Spleen (tissue), 7 donors: ENCODE measurements at regions not wholly inside any gene's neighbourhood (a gene's known extent, or its start where the extent isn't known, plus 50 kb on each side); places are given as distances from the start of the nearest gene placed in this dataset.

ENCODE experiments used
- POLR2A ChIP-seq, 3 donors: fragments of 450-650 bp; IDR thresholded peaks; one replicate each; pipeline ENCODE4 v1.5.1; 2017; ENCODE audit warnings: antibody characterized with exemption in 3 of 3, mild to moderate bottlenecking in 1 of 3
- POLR2AphosphoS5 ChIP-seq, 3 donors: sonication (generic); formaldehyde crosslinking; IDR thresholded peaks; one replicate each; pipeline ENCODE4 v1.5.1; 2017; ENCODE audit warnings: antibody characterized with exemption in 3 of 3
- TF ChIP-seq, protein P1 (sequence below), 11 experiments: fragments of 200-600 bp in 7 of 11; fragments of 450-650 bp in 4 of 11; sonication (generic) in 4 of 11; IDR thresholded peaks in 8 of 11; conservative IDR thresholded peaks in 3 of 11; 1 replicate in 7 of 11; 2 replicates in 4 of 11; pipeline versions ENCODE4 v1.4.0 to v1.8.0; 2016 to 2021; ENCODE audit warnings: antibody characterized with exemption in 11 of 11, inconsistent platforms in 4 of 11, mild to moderate bottlenecking in 1 of 11
- donor health status: DM: no; HTN: no; CAD: no; lungs with moderate emphysema.
- donor health status: DM: no; HTN: no; CAD: no.
- donor health status: DM: no; HTN: no; CAD: no.

DNA sequence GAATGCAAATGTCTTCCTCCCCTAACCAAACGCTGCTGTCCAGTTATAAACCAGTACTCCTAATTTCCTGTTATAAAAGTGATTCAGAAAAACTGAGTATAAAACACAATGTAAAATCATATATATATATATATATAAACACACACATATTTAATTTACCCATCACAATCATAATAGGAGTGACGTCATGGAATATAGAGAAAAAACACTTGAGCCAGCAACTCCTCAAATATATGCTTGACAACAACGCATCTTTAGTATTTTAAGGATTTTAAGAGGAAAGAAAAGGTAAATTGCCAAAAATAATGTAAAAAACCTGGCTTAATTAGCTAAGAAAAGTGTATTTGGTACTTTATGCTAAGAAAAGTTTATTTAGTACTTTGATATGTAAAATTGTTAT, 2701.7 kb downstream of the PCDH7 start:
- TF ChIP-seq, protein P1, sequence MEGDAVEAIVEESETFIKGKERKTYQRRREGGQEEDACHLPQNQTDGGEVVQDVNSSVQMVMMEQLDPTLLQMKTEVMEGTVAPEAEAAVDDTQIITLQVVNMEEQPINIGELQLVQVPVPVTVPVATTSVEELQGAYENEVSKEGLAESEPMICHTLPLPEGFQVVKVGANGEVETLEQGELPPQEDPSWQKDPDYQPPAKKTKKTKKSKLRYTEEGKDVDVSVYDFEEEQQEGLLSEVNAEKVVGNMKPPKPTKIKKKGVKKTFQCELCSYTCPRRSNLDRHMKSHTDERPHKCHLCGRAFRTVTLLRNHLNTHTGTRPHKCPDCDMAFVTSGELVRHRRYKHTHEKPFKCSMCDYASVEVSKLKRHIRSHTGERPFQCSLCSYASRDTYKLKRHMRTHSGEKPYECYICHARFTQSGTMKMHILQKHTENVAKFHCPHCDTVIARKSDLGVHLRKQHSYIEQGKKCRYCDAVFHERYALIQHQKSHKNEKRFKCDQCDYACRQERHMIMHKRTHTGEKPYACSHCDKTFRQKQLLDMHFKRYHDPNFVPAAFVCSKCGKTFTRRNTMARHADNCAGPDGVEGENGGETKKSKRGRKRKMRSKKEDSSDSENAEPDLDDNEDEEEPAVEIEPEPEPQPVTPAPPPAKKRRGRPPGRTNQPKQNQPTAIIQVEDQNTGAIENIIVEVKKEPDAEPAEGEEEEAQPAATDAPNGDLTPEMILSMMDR (IDR thresholded peaks at IDR 0.05 in 8 of 11, conservative IDR thresholded peaks at IDR 0.05 in 3 of 11): no peak
- TF ChIP-seq POLR2A (IDR thresholded peaks at IDR 0.05) (no peak), POLR2AphosphoS5 (IDR thresholded peaks at IDR 0.05) (no peak)
